A549 (cell line): ENCODE measurements at regions not wholly inside any gene's neighbourhood (a gene's known extent, or its start where the extent isn't known, plus 50 kb on each side); places are given as distances from the start of the nearest gene placed in this dataset.

Source experiments
- CEBPB ChIP-seq, 2 experiments: fragments of >200 bp in 1 of 2; sonication (Bioruptor Twin) in 1 of 2; formaldehyde crosslinking in 1 of 2; IDR thresholded peaks; 2 replicates each; pipeline ENCODE4 v1.6.1; 2012 to 2016
- CTCF ChIP-seq: fragments of >200 bp; sonication (Bioruptor Twin); formaldehyde crosslinking; IDR thresholded peaks from 3 replicates; pipeline ENCODE4 v1.5.1; 2016
- JUN ChIP-seq, 2 experiments: fragments of >200 bp; sonication (Bioruptor Twin); formaldehyde crosslinking; IDR thresholded peaks; 2 replicates in 1 of 2; 3 replicates in 1 of 2; pipeline ENCODE4 v1.6.1; 2016 to 2017
- KDM5A ChIP-seq: fragments of 200-600 bp; sonication (generic); IDR thresholded peaks from 2 replicates; pipeline ENCODE4 v1.6.1; 2016; ENCODE audit warnings: antibody characterized with exemption, mild to moderate bottlenecking
- MAZ ChIP-seq: fragments of 150-350 bp; IDR thresholded peaks from 2 replicates; pipeline ENCODE4 v1.6.1; 2014; ENCODE audit warnings: antibody characterized with exemption, low read depth, low read length, borderline replicate concordance
- PBX3 ChIP-seq: IDR thresholded peaks from 2 replicates; pipeline ENCODE4 v1.6.1; 2012
- POLR2A ChIP-seq: IDR thresholded peaks from 2 replicates; pipeline ENCODE4 v1.6.1; 2012; ENCODE audit warnings: mild to moderate bottlenecking, low read length
- RCOR1 ChIP-seq: fragments of 150-350 bp; IDR thresholded peaks from 2 replicates; pipeline ENCODE4 v1.6.1; 2014; ENCODE audit warnings: antibody characterized with exemption, low read length, low read depth
- RFX5 ChIP-seq: fragments of 450-650 bp; IDR thresholded peaks from 2 replicates; pipeline ENCODE4 v1.7.1; 2014; ENCODE audit warnings: antibody characterized with exemption, mild to moderate bottlenecking, moderate library complexity

- TF ChIP-seq RCOR1 (no peak), CTCF (no peak), POLR2A (no peak), RFX5 (no peak), MAZ (no peak), CEBPB (IDR thresholded peaks at IDR 0.05) (no peak), KDM5A (no peak), PBX3 (no peak), JUN (IDR thresholded peaks at IDR 0.05) (no peak)
Measured at GRCh38 chr4:180680305-180680704, 1562.9 kb upstream of the TENM3 start.
